ENCODE measurements at regions not wholly inside any gene's neighbourhood (a gene's known extent, or its start where the extent isn't known, plus 50 kb on each side); places are given as distances from the start of the nearest gene placed in this dataset.

DNA sequence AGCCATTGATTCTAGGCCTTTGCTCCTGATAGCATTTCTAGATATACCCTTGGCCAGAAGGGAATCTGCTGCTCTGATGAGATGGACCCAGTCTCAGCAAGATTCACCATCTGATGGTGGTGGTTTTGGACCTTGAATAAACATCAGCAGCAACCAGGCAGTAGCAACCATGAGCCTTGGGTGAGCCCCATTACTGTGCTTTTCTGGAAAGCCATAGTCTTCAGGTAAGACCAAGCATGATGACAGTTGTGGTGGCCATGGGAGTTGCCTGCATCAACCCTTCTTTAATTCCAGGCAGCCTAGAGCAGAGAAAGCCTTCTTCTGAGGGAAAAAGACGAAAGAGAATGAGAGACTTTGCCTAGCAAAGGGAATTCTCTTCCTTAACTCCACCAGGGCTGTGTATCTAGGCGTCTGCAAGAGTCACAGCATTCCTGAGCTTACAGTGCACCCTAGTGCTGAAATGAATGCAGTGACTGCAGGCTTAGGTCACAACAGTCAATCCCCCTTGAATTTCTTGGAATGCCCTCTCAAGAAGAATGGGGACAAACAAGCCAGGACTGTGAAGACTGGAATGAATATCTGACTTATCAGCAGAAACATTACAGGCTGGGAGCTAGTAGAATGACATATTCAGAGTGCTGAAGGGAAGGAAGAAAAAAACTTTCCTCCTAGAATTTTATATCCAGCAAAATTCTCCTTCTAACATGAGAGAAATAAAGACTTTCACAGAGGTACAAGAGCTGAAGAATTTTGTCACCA lies 942.4 kb upstream of the PCDH20 start:
- DNase-seq (ENCODE audit: insufficient read length, low spot score) (peak; percentile 3), FAIRE-seq (peak; percentile 82)
- TF ChIP-seq POLR2A (IDR thresholded peaks at IDR 0.05; ENCODE audit: low read depth, low read length) = no peak

- TF ChIP-seq POLR2A (IDR thresholded peaks at IDR 0.05; ENCODE audit: low read depth, low read length) = no peak
- no peak for FAIRE-seq
- no peak for DNase-seq (ENCODE audit: insufficient read length, low spot score)
These were observed 941.3 kb upstream of the PCDH20 start for GRCh38 chr13:62356977-62357376.

DNA sequence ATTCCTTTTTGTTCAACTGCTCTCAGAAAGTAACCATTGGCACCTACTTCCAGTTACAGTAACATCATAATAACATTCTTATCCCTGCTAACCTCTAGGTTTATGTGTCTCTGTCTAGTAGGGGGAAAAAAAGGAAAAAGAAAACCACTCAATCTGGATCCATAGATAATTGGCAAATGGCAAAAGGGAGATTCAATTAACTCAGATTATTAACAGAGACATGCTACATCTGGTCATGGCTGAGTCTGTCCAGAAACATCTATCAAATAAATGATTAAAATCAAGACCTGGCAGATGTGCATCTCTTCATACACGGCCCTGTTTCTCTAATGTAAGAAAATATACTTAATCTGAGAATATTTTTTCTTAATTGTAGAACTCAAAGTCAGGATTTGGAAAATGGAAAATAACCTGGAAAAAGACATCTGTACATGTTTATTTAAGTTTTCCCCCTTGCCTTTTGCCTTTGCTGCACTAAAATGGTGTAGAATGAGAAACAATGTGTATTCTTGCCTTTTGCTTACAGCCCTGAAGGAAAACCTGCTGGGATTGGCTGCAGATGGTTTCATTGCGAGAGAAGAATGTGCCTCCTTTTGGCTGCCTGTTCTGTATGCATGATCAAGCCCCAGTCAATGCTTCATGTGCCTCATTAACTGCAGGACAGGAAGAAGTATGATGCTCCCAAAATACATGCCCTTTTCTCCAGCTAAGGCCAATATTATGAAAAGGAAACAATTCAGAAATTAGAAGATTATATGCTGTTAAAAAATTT lies 921.6 kb upstream of the PCDH20 start:
- TF ChIP-seq POLR2A (IDR thresholded peaks at IDR 0.05; ENCODE audit: low read depth, low read length) = no peak
- FAIRE-seq (no peak), DNase-seq (ENCODE audit: insufficient read length, low spot score) (no peak)

DNA sequence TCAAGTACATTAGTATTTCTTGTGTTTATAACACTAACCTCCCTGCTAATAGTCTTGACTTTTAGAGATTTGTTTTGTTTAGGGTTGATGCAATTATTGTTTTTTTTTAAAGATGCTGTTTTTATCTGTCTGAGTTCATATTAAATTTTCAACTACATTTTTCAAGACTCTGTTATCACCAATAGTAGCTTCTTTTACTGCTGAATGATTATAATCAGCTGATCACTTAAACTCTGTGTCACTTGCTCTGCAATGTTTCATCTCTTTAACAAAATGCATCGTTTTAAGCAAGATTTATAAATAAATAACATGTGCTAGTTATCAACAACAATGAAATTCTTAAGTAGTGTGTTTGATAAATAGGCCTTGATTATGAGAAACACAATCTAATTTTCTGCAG lies 920.9 kb upstream of the PCDH20 start:
- TF ChIP-seq POLR2A (IDR thresholded peaks at IDR 0.05; ENCODE audit: low read depth, low read length) = no peak
- DNase-seq (ENCODE audit: insufficient read length, low spot score) (no peak), FAIRE-seq (no peak)

DNA sequence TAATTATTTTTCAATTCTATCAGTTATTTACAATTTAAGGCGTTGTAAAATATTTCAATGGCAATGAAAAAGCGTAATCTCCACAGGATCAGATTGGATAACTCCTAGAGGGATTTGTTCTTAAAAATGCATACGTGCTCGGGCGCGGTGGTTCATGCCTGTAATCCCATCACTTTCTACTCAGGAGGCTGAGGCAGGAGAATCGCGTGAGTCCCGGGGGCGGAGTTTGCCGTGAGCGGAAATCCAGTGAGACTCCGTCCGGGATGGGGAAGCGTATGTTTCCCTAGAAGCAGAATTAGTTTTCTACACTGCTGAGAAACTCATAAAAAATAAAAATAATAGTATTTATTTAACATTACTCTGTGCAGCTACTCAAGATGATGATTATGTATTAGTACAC lies 917.8 kb upstream of the PCDH20 start:
- DNase-seq (ENCODE audit: insufficient read length, low spot score) = no peak
- no peak for FAIRE-seq
- no peak for TF ChIP-seq POLR2A (IDR thresholded peaks at IDR 0.05; ENCODE audit: low read depth, low read length)

GRCh38 chr13:62331384-62331783 lies 915.7 kb upstream of the PCDH20 start:
- no peak for DNase-seq (ENCODE audit: insufficient read length, low spot score)
- no peak for FAIRE-seq
- TF ChIP-seq POLR2A (IDR thresholded peaks at IDR 0.05; ENCODE audit: low read depth, low read length) = no peak

DNA sequence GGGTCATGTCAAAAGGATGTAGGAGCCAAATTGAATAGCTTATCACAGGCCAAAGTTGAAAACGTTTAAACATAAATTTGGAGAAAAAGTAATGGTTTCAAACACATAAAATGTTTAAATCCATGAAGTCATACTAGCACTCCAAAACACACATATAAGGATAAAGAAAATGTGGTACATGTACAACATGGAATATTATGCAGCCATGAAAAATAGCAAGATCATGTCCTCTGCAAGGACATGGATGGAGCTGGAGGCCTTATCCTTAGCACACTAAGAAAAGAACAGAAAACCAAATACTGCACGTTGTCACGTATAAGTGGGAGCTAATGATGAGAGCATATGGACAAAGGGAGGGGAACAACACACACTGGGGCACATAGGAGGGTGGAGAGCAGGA lies 911.7 kb upstream of the PCDH20 start:
- DNase-seq (ENCODE audit: insufficient read length, low spot score) (no peak), FAIRE-seq (no peak)
- no peak for TF ChIP-seq POLR2A (IDR thresholded peaks at IDR 0.05; ENCODE audit: low read depth, low read length)

DNA sequence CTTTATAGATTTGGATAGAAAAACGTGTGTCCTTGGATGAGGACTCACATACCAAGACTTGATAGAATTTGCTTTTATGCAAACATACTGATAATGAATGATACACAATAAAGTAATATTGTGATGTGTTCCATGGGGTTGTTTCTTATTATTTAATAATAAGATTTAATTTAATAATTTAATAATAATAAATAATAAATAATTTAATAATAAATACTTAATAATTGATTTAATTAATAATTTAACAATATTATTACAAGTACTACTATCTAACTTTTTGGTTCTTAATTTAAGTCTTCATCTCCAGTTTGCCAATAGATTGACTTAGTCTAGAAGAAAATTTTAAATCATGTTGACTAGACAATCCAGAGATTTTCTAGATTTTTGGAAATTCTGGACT lies 909.2 kb upstream of the PCDH20 start:
- TF ChIP-seq POLR2A (IDR thresholded peaks at IDR 0.05; ENCODE audit: low read depth, low read length) = no peak
- DNase-seq (ENCODE audit: insufficient read length, low spot score) = no peak
- FAIRE-seq = no peak

GRCh38 chr13:62321895-62322294 lies 906.2 kb upstream of the PCDH20 start:
- no peak for TF ChIP-seq POLR2A (IDR thresholded peaks at IDR 0.05; ENCODE audit: low read depth, low read length)
- FAIRE-seq = no peak
- DNase-seq (ENCODE audit: insufficient read length, low spot score) = no peak

- FAIRE-seq (no peak), DNase-seq (ENCODE audit: insufficient read length, low spot score) (no peak)
- no peak for TF ChIP-seq POLR2A (IDR thresholded peaks at IDR 0.05; ENCODE audit: low read depth, low read length)
These were observed 905.5 kb upstream of the PCDH20 start for GRCh38 chr13:62321139-62321538.

DNA sequence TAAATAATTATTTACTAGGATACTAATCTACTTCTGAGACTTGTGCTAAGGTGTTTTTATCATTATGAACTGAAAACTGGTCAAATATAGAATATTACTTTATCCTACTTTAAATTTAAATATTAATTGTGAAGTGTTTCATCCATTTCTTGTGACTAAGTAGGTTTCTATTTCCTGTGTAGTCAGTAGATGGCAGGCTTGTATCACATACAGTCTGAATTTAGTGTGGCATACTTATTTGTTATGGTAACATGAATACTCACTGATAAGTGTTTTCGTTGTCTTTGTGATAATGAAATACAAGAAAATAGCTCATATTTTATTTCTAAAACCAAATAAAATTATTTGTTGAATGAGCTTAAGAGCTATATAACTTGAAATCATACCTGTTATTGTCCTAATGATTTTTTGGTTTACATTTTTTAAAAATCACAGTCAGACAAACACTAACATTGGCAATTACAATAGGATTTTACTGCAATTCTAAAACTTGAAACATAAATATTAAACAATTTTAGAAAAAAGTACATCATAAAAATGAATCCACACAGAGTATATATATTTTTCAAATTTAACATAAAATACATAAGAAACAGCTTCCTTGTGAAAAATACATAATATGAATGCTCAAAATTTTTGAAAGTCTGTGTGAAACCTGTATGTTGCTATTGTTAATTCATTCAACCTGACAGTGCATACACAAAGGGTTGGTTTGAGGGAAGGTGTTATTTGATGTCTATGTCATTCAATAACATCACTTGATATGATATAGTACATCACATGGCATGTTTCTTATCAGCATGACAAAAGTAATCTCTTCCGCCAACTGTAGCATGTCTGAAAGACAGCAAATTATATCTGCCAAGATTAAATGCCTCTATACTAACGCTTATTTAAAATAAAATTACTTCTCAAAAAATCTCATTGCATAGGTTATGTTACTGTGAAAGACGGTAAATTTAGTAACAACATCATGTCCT lies 904.8 kb upstream of the PCDH20 start:
- DNase-seq (ENCODE audit: insufficient read length, low spot score) = no peak
- FAIRE-seq = no peak

GRCh38 chr13:62309904-62310303 lies 894.3 kb upstream of the PCDH20 start:
- DNase-seq (ENCODE audit: insufficient read length, low spot score) = no peak
- FAIRE-seq = no peak
- no peak for TF ChIP-seq POLR2A (IDR thresholded peaks at IDR 0.05; ENCODE audit: low read depth, low read length)

More for the DNA sequence above, 904.8 kb upstream of the PCDH20 start:
- no peak for TF ChIP-seq POLR2A (IDR thresholded peaks at IDR 0.05; ENCODE audit: low read depth, low read length)

DNA sequence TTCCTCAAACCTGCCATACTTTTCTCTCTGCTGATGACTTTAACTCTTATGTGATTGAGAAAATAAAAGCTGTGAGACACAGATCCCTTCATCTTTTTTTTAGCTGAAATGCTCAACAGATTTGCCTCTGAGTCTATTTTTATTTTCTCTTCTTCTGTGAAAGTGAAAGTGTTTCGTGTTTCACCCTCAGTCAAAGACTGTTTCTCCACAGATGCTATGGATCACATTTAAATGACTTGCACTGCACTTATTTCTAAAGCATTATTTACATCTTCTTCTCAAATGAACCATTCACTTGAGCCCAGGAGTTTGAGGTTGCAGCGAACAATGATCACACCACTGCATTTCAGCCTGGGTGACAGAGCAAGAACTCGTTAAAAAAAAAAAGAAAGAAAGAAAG lies 890.1 kb upstream of the PCDH20 start:
- FAIRE-seq (no peak), DNase-seq (ENCODE audit: insufficient read length, low spot score) (no peak)
- no peak for TF ChIP-seq POLR2A (IDR thresholded peaks at IDR 0.05; ENCODE audit: low read depth, low read length)

DNA sequence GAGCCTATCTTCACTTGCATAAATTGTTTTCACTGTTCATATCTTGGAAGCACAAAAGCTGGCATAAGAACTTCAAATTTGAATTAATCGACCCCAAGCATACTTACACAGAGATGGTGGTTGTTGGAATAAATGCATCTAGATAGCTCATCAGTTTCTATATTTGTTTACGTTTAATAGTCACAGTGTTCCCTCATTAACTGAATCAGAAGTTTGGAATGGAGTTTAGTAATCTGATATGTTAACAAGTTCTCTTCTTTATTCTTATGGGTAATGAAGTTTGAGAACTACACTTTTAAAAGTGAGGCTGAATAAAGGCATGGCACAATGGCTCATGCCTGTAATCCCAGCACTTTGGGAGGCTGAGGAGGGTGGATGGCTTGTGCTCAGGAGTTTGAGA lies 886.7 kb upstream of the PCDH20 start:
- FAIRE-seq (no peak), DNase-seq (ENCODE audit: insufficient read length, low spot score) (no peak)
- no peak for TF ChIP-seq POLR2A (IDR thresholded peaks at IDR 0.05; ENCODE audit: low read depth, low read length)

All from H54 (cell line).